Endothelial cell of umbilical vein (primary cell): ENCODE measurements at regions not wholly inside any gene's neighbourhood (a gene's known extent, or its start where the extent isn't known, plus 50 kb on each side); places are given as distances from the start of the nearest gene placed in this dataset.

Source experiments
- BruUV-seq: library from RNA; stranded (reverse); fragments of 400-500 nt; replicated peaks from 2 replicates; lab custom pipeline; 2021; lab: Mats Ljungman, UMichigan
- CTCF ChIA-PET: fragments of 300-600, 350-600 bp; sonication (Branson Sonifier 250); formaldehyde crosslinking; loops from one replicate; lab custom pipeline; 2021; ENCODE audit warnings: antibody characterized with exemption, inconsistent platforms; lab: Charles Lee
- POLR2A ChIA-PET: fragments of 300-600, 350-600 bp; sonication (Branson Sonifier 250); formaldehyde crosslinking; loops from one replicate; lab custom pipeline; 2021; ENCODE audit warnings: antibody characterized with exemption, inconsistent platforms; lab: Charles Lee
- DNase-seq: peaks from one replicate; pipeline ENCODE4 v3.0.0-alpha.2; 2011; ENCODE audit warnings: low read depth, low spot score
- FAIRE-seq: peaks from 2 replicates; lab custom pipeline; 2011; peaks lifted over from hg19 to GRCh38; lab: Jason Lieb, UNC
- H2AFZ ChIP-seq: 2 replicates; pipeline ENCODE4 v1.6.0; 2012; ENCODE audit warnings: low read depth, low read length, control low read depth, inconsistent platforms
- H3K27ac ChIP-seq: 2 replicates; pipeline ENCODE4 v1.5.1; 2011; ENCODE audit warnings: low read depth, mild to moderate bottlenecking, control low read depth, low read length, moderate library complexity; ENCODE audit not compliant: insufficient read depth
- H3K27me3 ChIP-seq, 2 experiments: 2 replicates each; pipeline versions ENCODE4 v1.6.0 to v1.6.1; 2011; ENCODE audit warnings: low read length in 2 of 2, mixed read lengths in 1 of 2; ENCODE audit not compliant: control insufficient read depth in 2 of 2, insufficient read depth in 2 of 2
- H3K36me3 ChIP-seq, 2 experiments: 2 replicates in 1 of 2; 3 replicates in 1 of 2; pipeline ENCODE4 v1.5.1; 2011; ENCODE audit warnings: low read length in 2 of 2, mild to moderate bottlenecking in 1 of 2, moderate library complexity in 1 of 2; ENCODE audit not compliant: control insufficient read depth in 2 of 2, insufficient read depth in 2 of 2; ENCODE audit errors: extremely low read depth in 1 of 2
- H3K4me1 ChIP-seq: 3 replicates; pipeline ENCODE4 v1.5.1; 2011; ENCODE audit warnings: mild to moderate bottlenecking, low read length; ENCODE audit not compliant: control insufficient read depth, insufficient read depth; ENCODE audit errors: extremely low read depth
- H3K4me2 ChIP-seq: 2 replicates; pipeline ENCODE4 v1.6.1; 2011; ENCODE audit warnings: low read length, control low read depth, mixed read lengths; ENCODE audit not compliant: insufficient read depth
- H3K4me3 ChIP-seq, 3 experiments: fragments of 200-600 bp in 1 of 3; sonication (generic), shearing (Covaris generic) in 1 of 3; replicated peaks in 1 of 3; 2 replicates each; pipeline ENCODE4 v1.5.1; 2011 to 2016; ENCODE audit warnings: control low read depth in 3 of 3, low read length in 3 of 3, mild to moderate bottlenecking in 2 of 3, inconsistent platforms in 1 of 3, low read depth in 1 of 3, moderate library complexity in 1 of 3; ENCODE audit not compliant: insufficient read depth in 1 of 3
- H3K79me2 ChIP-seq: 2 replicates; pipeline ENCODE4 v1.6.0; 2012; ENCODE audit warnings: low read length, inconsistent platforms; ENCODE audit not compliant: control insufficient read depth, insufficient read depth
- H3K9ac ChIP-seq: replicated peaks from 2 replicates; pipeline ENCODE3; 2011; ENCODE audit warnings: low read length, control low read depth; ENCODE audit not compliant: insufficient read depth; ENCODE audit errors: extremely low read depth
- H3K9me1 ChIP-seq: replicated peaks from 3 replicates; pipeline ENCODE4 v1.6.0; 2011; ENCODE audit warnings: mild to moderate bottlenecking, low read length; ENCODE audit not compliant: control insufficient read depth, insufficient read depth; ENCODE audit errors: extremely low read depth
- H3K9me3 ChIP-seq: replicated peaks from 2 replicates; pipeline ENCODE4 v1.5.1; 2012; ENCODE audit warnings: low read length, inconsistent platforms; ENCODE audit not compliant: control insufficient read depth, insufficient read depth
- H4K20me1 ChIP-seq: replicated peaks from 2 replicates; pipeline ENCODE3; 2011; ENCODE audit warnings: mild to moderate bottlenecking, low read length; ENCODE audit not compliant: control insufficient read depth, insufficient read depth; ENCODE audit errors: extremely low read depth
- EZH2 ChIP-seq: IDR thresholded peaks from 2 replicates; pipeline ENCODE4 v1.6.1; 2012; ENCODE audit warnings: borderline replicate concordance, low read depth, mild to moderate bottlenecking, moderate library complexity, low read length, inconsistent platforms; ENCODE audit not compliant: severe bottlenecking
- GATA2 ChIP-seq: IDR thresholded peaks from 2 replicates; pipeline ENCODE4 v1.7.0; 2011; ENCODE audit warnings: low read depth, mild to moderate bottlenecking, moderate library complexity, mixed read lengths, low read length; ENCODE audit not compliant: insufficient read length, insufficient read depth
- MAX ChIP-seq: IDR thresholded peaks from 2 replicates; pipeline ENCODE4 v1.6.1; 2011; ENCODE audit not compliant: insufficient read depth, insufficient read length
- POLR2A ChIP-seq: IDR thresholded peaks from 2 replicates; pipeline ENCODE4 v1.6.1; 2012; ENCODE audit warnings: low read depth, mild to moderate bottlenecking, control low read depth, low read length
- POLR2AphosphoS5 ChIP-seq: IDR thresholded peaks from 2 replicates; pipeline ENCODE4 v1.6.1; 2012; ENCODE audit warnings: low read depth, mild to moderate bottlenecking, control low read depth, low read length, moderate library complexity; ENCODE audit not compliant: insufficient read depth
- dilution Hi-C: fragments of 300-500 bp; cut with MboI; formaldehyde crosslinking; loops from one replicate; pipeline ENCODE4 v1.15.0; 2019; ENCODE audit warnings: low sequenced_read_pairs; ENCODE audit not compliant: extremely low pct_ligation_motif_present
- intact Hi-C: fragments of 100-400 bp; cut with micrococcal nuclease; formaldehyde crosslinking; loops from one replicate; pipeline ENCODE4 v1.10.0; 2022
- TF ChIP-seq, protein P1 (sequence below), 2 donors: IDR thresholded peaks; 1 replicate in 1 of 2; 2 replicates in 1 of 2; pipeline ENCODE4 v1.5.1; 2011; ENCODE audit warnings: low read length in 2 of 2, mild to moderate bottlenecking in 2 of 2, moderate library complexity in 2 of 2, control low read depth in 1 of 2, inconsistent platforms in 1 of 2, low read depth in 1 of 2; ENCODE audit not compliant: insufficient read depth in 1 of 2; ENCODE audit errors: extremely low read depth in 1 of 2

GRCh38 chr12:91805031-91805430 lies 340.6 kb downstream of the BTG1 start:
- no peaks in the 10 kb centered on the region for H3K27me3 ChIP-seq
- H3K4me1 ChIP-seq = no peaks in the 10 kb centered on the region
- H3K4me2 ChIP-seq = no peak overlapping the region
- H3K36me3 ChIP-seq = no peaks in the 10 kb centered on the region
- H3K4me3 ChIP-seq = no peak overlapping the region
- intact Hi-C loops (no loop called here), dilution Hi-C loops (no loop called here)
- FAIRE-seq = no peak
- H3K27ac ChIP-seq = no peak overlapping the region
- no peak for DNase-seq
- BruUV-seq = no TSS peak
- H3K9me3 ChIP-seq = no peaks in the 10 kb centered on the region
- H3K79me2 ChIP-seq = no peaks in the 10 kb centered on the region
- ChIA-PET CTCF (interaction anchor here (0.7 kb wide), 1 partner anchor 62 kb away, joined by 3 read pairs; no protein-coding TSS in a partner anchor), POLR2A (no interaction called here)
- TF ChIP-seq, protein P1, sequence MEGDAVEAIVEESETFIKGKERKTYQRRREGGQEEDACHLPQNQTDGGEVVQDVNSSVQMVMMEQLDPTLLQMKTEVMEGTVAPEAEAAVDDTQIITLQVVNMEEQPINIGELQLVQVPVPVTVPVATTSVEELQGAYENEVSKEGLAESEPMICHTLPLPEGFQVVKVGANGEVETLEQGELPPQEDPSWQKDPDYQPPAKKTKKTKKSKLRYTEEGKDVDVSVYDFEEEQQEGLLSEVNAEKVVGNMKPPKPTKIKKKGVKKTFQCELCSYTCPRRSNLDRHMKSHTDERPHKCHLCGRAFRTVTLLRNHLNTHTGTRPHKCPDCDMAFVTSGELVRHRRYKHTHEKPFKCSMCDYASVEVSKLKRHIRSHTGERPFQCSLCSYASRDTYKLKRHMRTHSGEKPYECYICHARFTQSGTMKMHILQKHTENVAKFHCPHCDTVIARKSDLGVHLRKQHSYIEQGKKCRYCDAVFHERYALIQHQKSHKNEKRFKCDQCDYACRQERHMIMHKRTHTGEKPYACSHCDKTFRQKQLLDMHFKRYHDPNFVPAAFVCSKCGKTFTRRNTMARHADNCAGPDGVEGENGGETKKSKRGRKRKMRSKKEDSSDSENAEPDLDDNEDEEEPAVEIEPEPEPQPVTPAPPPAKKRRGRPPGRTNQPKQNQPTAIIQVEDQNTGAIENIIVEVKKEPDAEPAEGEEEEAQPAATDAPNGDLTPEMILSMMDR (IDR thresholded peaks at IDR 0.05; ENCODE audit: extremely low read depth in 1 of 2, insufficient read depth in 1 of 2, low read depth in 1 of 2, low read length in 2 of 2) = no peak
- no peak for TF ChIP-seq POLR2AphosphoS5
- TF ChIP-seq GATA2 = no peak
- no peak for TF ChIP-seq MAX
- no peak for TF ChIP-seq POLR2A
- TF ChIP-seq EZH2 = no peak
- no peaks in the 10 kb centered on the region for H4K20me1 ChIP-seq
- H2AFZ ChIP-seq = no peak overlapping the region
- H3K9me1 ChIP-seq = no peaks in the 10 kb centered on the region
- no peak overlapping the region for H3K9ac ChIP-seq
